ENCODE measurements at regions not wholly inside any gene's neighbourhood (a gene's known extent, or its start where the extent isn't known, plus 50 kb on each side); places are given as distances from the start of the nearest gene placed in this dataset.

- FAIRE-seq (no peak), DNase-seq (ENCODE audit: low read depth in 1 of 2, low spot score in 2 of 2) (no peak)
- H3K9ac ChIP-seq (replicated peaks in 1 of 4; ENCODE audit: extremely low read depth in 1 of 4, low read depth in 3 of 4, low read length in 3 of 4) = no peak overlapping the region
- H3K36me3 ChIP-seq (ENCODE audit: control insufficient read depth in 2 of 4, insufficient read depth in 4 of 4, low read length in 3 of 4) = no peaks in the 10 kb centered on the region
- WGBS, 2 experiments (ENCODE audit: extremely low coverage in 1 of 2, insufficient coverage in 1 of 2, insufficient read length in 1 of 2, insufficient replicate concordance in 2 of 2, low coverage in 1 of 2, low lambda C conversion rate in 2 of 2, missing lambda C conversion rate in 1 of 2) = 88% methylated on average over 2 of the region's 2 CpGs; no CpG with 5 or more reads in 1 of the 2 experiments
- H3K4ac ChIP-seq (replicated peaks; ENCODE audit: insufficient read length, low read depth, low read length) = no peak overlapping the region
- no peaks in the 10 kb centered on the region for H3K79me2 ChIP-seq (ENCODE audit: control insufficient read depth in 1 of 2, insufficient read depth in 2 of 2, low read length in 2 of 2)
- no peak overlapping the region for H3K4me2 ChIP-seq (ENCODE audit: insufficient read depth in 1 of 2, low read depth in 2 of 2, low read length in 2 of 2)
- ChIA-PET CTCF (ENCODE audit: partially characterized antibody) (no interaction called here), POLR2A (ENCODE audit: partially characterized antibody) (no interaction called here)
- H4K5ac ChIP-seq (ENCODE audit: insufficient read length, low read depth, low read length) = no peak overlapping the region
- H3K18ac ChIP-seq (ENCODE audit: extremely low read depth, low read length) = no peak overlapping the region
- no peaks in the 10 kb centered on the region for H3K4me1 ChIP-seq (replicated peaks in 1 of 4; ENCODE audit: control insufficient read depth in 3 of 4, insufficient read depth in 4 of 4, low read length in 3 of 4)
- H3K79me1 ChIP-seq (ENCODE audit: low read depth, low read length) = no peaks in the 10 kb centered on the region
- H3K23me2 ChIP-seq (ENCODE audit: low read depth, low read length) = no peaks in the 10 kb centered on the region
- H3K14ac ChIP-seq (ENCODE audit: insufficient read length) = no peak overlapping the region
- H4K20me1 ChIP-seq (replicated peaks in 1 of 2; ENCODE audit: control insufficient read depth in 1 of 2, insufficient read depth in 2 of 2, low read length in 2 of 2) = no peaks in the 10 kb centered on the region
- H3K23ac ChIP-seq (ENCODE audit: insufficient read length) = no peak overlapping the region
- H2AK5ac ChIP-seq (ENCODE audit: low read depth, low read length) = no peak overlapping the region
- H2BK15ac ChIP-seq (ENCODE audit: low read length) = no peak overlapping the region
- no peak overlapping the region for H2BK20ac ChIP-seq (ENCODE audit: low read length)
- no peak overlapping the region for H3K56ac ChIP-seq (replicated peaks; ENCODE audit: insufficient read length, low read depth, low read length)
- no peak overlapping the region for H2BK5ac ChIP-seq (ENCODE audit: low read depth, low read length)
- TF ChIP-seq PHF8 (conservative IDR thresholded peaks at IDR 0.05; ENCODE audit: low read depth, low read length) = no peak
- H3K4me3 ChIP-seq (ENCODE audit: extremely low read depth in 1 of 4, insufficient read depth in 2 of 4, low read depth in 3 of 4, low read length in 4 of 4) = no peak overlapping the region
- H4K91ac ChIP-seq (replicated peaks; ENCODE audit: insufficient read length, low read length) = no peak overlapping the region
- H2AFZ ChIP-seq (ENCODE audit: low read length) = no peak overlapping the region
- H3K27ac ChIP-seq (ENCODE audit: low read depth, low read length) = no peak overlapping the region
- no peak overlapping the region for H4K8ac ChIP-seq (ENCODE audit: extremely low read depth, insufficient read depth, low read length)
- no peaks in the 10 kb centered on the region for H3K27me3 ChIP-seq (replicated peaks in 1 of 4; ENCODE audit: control insufficient read depth in 3 of 4, extremely low read depth in 1 of 4, insufficient read depth in 3 of 4, low read length in 3 of 4)
- no peak overlapping the region for H2BK12ac ChIP-seq (ENCODE audit: low read depth, low read length)
- H3K9me3 ChIP-seq (ENCODE audit: insufficient read depth in 2 of 2, low read depth in 1 of 2, low read length in 1 of 2) = no peaks in the 10 kb centered on the region
- H2BK120ac ChIP-seq (replicated peaks; ENCODE audit: low read depth, low read length) = no peak overlapping the region
These were observed 1127.5 kb downstream of the GRIK2 start for GRCh38 chr6:102520966-102521365.

Data from H1 (cell line).